Lung (tissue), 11 donors: ENCODE measurements at regions not wholly inside any gene's neighbourhood (a gene's known extent, or its start where the extent isn't known, plus 50 kb on each side); places are given as distances from the start of the nearest gene placed in this dataset.

Experiments
- ATAC-seq: fragments of 200-7000 bp; cut with Tn5 transposase; one replicate; pipeline ENCODE4 v1.9.1; 2020; ENCODE audit warnings: moderate number of reproducible peaks; ENCODE audit not compliant: insufficient read depth, low FRiP score
- DNase-seq, 3 donors: peaks; one replicate each; pipeline ENCODE4 v3.0.0-alpha.2; 2013 to 2017
- H3K27ac ChIP-seq, 2 donors: one replicate each; pipeline ENCODE4 v1.5.1; 2013; ENCODE audit warnings: mild to moderate bottlenecking in 2 of 2, moderate library complexity in 2 of 2, control low read depth in 1 of 2, inconsistent platforms in 1 of 2, low read depth in 1 of 2, low read length in 1 of 2
- H3K27me3 ChIP-seq, 3 donors: one replicate each; pipeline ENCODE4 v1.5.1; 2013; ENCODE audit warnings: low read length in 2 of 3; ENCODE audit not compliant: control insufficient read depth in 3 of 3, insufficient read depth in 3 of 3
- H3K36me3 ChIP-seq, 4 donors: one replicate each; pipeline ENCODE4 v1.5.1; 2013; ENCODE audit warnings: low read length in 4 of 4, mild to moderate bottlenecking in 1 of 4, moderate library complexity in 1 of 4; ENCODE audit not compliant: control insufficient read depth in 4 of 4, insufficient read depth in 4 of 4
- H3K4me1 ChIP-seq, 5 donors: one replicate each; pipeline ENCODE4 v1.5.1; 2013; ENCODE audit warnings: low read length in 5 of 5, mild to moderate bottlenecking in 2 of 5, moderate library complexity in 1 of 5; ENCODE audit not compliant: control insufficient read depth in 5 of 5, insufficient read depth in 5 of 5
- H3K4me3 ChIP-seq: one replicate; pipeline ENCODE4 v1.5.1; 2013; ENCODE audit warnings: mild to moderate bottlenecking, control low read depth, moderate library complexity
- H3K9ac ChIP-seq, 2 donors: one replicate each; pipeline ENCODE4 v1.5.1; 2013; ENCODE audit warnings: low read length in 2 of 2, control low read depth in 1 of 2; ENCODE audit not compliant: insufficient read depth in 1 of 2
- H3K9me3 ChIP-seq, 4 donors: one replicate each; pipeline ENCODE4 v1.5.1; 2013; ENCODE audit warnings: low read length in 3 of 4, mild to moderate bottlenecking in 1 of 4, moderate library complexity in 1 of 4; ENCODE audit not compliant: control insufficient read depth in 4 of 4, insufficient read depth in 3 of 4
- WGBS, 2 donors: extraction: QIAGEN DNeasy Blood & Tissue Kit; methylation state at CpG; one replicate each; pipeline ENCODE4 v1.1.7; 2013; 5-methylcytosine and 5-hydroxymethylcytosine counted together
- TF ChIP-seq, protein P1 (sequence below): IDR thresholded peaks from 2 replicates; pipeline ENCODE4 v1.5.1; 2012; ENCODE audit warnings: mild to moderate bottlenecking; ENCODE audit errors: control extremely low read depth, extremely low read depth
- donor health status: control.
- donor health status: control.
- donor health status: Bipolar disorder and iron deficiency.
- donor health status: healthy.
- donor health status: DM: yes; HTN: yes; CAD: no.

DNA sequence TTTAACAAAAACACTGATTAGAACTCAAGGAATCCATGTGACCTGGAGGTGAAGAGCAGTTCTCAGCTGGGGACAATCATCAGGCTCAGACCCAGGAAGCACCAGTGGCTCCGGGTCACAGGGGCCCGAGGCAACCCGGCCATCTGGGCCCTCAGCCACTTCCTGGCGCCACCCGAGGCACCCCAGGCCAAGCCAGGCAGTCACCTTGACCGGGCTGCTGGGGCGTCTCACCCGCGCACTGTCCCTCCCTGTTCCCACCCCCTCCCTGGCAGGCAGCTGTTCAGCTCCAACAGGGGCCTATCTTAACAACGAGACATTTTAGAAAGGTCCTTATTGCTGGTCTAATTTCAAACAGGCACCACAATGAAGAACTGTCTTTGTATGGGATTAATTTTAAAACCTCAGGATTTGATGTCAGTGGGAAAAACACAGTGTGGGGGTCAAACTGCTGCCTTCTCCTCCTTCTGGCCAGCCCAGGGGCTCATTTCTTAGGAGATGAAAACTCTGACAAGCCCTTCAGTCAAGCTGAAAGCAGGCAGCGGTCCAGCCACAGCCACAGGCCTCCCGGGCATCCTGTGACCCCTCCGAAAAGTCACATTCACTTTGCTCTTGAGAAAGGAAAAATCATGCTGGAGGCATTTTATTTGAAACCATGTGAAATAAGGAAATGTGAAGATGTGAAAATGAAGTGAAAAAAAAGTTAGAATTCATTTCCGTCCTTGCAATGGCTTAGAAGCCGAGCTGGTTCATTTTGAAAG, 83.3 kb downstream of the KCTD15 start:
- Histone ChIP-seq H3K27me3 (peaks cover 0 to 6% (median 0%) of the 10 kb centered on the region in 3 donors), H3K36me3 (no peaks in the 10 kb centered on the region), H3K4me3 (no peak overlapping the region), H3K9me3 (no peaks in the 10 kb centered on the region), H3K9ac (peak overlapping the region; percentile 16 to 32), H3K27ac (peak overlapping the region; percentile 4 to 13), H3K4me1 (peaks cover 0 to 23% (median 3%) of the 10 kb centered on the region in 5 donors)
- ATAC-seq (no peak), DNase-seq (peak in 2 of 3 donors; percentile 28 to 29)
- TF ChIP-seq, protein P1, sequence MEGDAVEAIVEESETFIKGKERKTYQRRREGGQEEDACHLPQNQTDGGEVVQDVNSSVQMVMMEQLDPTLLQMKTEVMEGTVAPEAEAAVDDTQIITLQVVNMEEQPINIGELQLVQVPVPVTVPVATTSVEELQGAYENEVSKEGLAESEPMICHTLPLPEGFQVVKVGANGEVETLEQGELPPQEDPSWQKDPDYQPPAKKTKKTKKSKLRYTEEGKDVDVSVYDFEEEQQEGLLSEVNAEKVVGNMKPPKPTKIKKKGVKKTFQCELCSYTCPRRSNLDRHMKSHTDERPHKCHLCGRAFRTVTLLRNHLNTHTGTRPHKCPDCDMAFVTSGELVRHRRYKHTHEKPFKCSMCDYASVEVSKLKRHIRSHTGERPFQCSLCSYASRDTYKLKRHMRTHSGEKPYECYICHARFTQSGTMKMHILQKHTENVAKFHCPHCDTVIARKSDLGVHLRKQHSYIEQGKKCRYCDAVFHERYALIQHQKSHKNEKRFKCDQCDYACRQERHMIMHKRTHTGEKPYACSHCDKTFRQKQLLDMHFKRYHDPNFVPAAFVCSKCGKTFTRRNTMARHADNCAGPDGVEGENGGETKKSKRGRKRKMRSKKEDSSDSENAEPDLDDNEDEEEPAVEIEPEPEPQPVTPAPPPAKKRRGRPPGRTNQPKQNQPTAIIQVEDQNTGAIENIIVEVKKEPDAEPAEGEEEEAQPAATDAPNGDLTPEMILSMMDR: no peak
- 46 to 70% methylated on average over 15 of the region's 15 CpGs for WGBS, 2 donors

DNA sequence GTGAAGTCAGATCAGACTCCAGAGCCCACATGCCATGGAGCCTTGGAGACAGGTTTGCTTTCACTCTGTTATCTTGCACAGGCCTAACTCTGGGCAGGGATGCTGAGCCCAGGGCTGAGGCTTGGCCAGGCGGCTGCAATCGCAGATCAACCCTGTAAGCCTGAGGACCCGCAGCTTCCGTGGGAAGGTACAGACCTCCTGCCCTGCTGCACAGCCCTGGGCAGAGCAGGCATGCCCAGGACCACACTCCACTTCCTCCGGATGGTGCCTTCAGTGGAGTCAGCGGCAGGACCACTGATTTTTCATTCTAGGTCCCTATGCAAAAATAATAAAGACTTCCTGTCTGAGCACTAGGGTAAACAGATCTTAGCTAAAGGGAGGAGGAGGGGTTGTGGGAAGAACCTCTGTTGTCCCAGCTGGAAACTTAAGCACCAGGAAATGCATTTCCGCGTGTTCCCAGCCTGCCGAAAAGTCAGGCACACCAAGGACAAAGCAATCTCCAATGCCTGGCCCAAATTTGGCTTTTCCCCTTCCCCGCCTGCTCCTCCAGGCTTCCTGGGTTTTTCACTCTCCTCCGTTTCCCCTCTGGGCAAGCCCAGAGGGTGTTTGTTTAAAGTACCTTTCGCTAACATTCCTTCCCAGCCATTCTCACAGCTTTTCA, 87.3 kb downstream of the KCTD15 start:
- no peak overlapping the region for H3K4me3 ChIP-seq
- peak; percentile 60 to 88 (median 74) for DNase-seq
- H3K27ac ChIP-seq: peak overlapping the region; percentile 58 to 63

DNA sequence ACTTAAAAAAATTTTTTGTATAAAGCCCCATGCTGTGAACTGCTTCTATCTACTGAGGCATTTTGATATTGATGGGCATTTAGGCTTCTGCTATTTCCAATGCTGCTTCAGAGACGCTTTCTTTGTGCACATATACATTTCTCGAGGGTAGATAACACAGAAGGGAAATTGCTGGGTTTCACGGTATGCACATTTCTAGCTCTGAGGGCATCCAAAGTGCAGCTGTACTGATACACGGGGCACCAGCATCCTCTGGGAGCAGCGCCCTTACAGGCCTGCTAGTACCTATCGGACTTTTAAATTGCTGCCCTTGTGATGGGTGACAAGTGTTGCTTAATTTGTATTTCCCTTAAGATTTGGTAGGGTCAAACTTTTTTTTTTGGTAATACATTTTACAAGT, 88.6 kb downstream of the KCTD15 start:
- 68% methylated on average over 6 of the region's 6 CpGs for WGBS, 2 donors
- Histone ChIP-seq H3K4me1 (peaks cover 0 to 15% (median 3%) of the 10 kb centered on the region in 5 donors), H3K36me3 (no peaks in the 10 kb centered on the region), H3K9me3 (no peaks in the 10 kb centered on the region), H3K4me3 (no peak overlapping the region), H3K27ac (no peak overlapping the region), H3K27me3 (no peaks in the 10 kb centered on the region), H3K9ac (no peak overlapping the region)
- TF ChIP-seq, protein P1: no peak
- ATAC-seq (no peak), DNase-seq (no peak)

More for the DNA sequence above, 87.3 kb downstream of the KCTD15 start:
- Histone ChIP-seq H3K36me3 (no peaks in the 10 kb centered on the region), H3K9me3 (no peaks in the 10 kb centered on the region), H3K4me1 (peaks cover 0 to 23% (median 3%) of the 10 kb centered on the region in 5 donors), H3K9ac (peak overlapping the region in 1 of 2 donors; percentile 1), H3K27me3 (no peaks in the 10 kb centered on the region)
- ATAC-seq: peak; percentile 34
- TF ChIP-seq, protein P1: no peak
- WGBS, 2 donors: 5 to 7% methylated on average over 12 of the region's 12 CpGs
